ENCODE measurements at regions not wholly inside any gene's neighbourhood (a gene's known extent, or its start where the extent isn't known, plus 50 kb on each side); places are given as distances from the start of the nearest gene placed in this dataset.

DNA sequence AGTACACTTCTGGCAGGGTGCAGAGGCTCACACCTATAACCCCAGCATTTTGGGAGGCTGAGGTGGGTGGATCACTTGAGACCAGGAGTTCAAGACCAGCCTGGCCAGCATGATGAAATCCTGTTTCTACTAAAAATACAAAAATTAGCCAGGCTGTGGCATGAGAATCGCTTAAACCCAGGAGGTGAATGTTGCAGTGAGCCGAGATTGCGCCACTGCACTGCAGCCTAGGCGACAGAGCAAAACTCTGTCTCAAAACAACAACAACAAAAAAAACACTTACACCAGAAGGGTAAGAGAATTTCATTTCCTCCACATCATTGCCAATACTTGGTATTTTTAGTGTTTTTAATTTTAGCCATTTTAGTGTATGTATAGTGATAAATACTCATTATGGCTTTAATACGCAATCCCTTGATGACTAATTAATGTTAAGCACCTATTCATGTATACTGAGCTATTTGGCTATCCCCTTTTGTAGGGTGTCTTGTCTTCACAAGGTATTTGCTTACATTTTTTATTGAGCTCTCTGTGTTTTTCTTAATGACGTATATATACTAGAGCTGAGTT, 77.1 kb upstream of the TNR start:
- Mint-ChIP-seq H3K27ac (no peak overlapping the region), H3K9me3 (peaks cover 12% of the 10 kb centered on the region), H3K4me3 (no peak overlapping the region), H3K4me1 (no peaks in the 10 kb centered on the region), H3K27me3 (ENCODE audit: low read depth) (no peaks in the 10 kb centered on the region), H3K36me3 (no peaks in the 10 kb centered on the region)
- TF ChIP-seq, protein P1, sequence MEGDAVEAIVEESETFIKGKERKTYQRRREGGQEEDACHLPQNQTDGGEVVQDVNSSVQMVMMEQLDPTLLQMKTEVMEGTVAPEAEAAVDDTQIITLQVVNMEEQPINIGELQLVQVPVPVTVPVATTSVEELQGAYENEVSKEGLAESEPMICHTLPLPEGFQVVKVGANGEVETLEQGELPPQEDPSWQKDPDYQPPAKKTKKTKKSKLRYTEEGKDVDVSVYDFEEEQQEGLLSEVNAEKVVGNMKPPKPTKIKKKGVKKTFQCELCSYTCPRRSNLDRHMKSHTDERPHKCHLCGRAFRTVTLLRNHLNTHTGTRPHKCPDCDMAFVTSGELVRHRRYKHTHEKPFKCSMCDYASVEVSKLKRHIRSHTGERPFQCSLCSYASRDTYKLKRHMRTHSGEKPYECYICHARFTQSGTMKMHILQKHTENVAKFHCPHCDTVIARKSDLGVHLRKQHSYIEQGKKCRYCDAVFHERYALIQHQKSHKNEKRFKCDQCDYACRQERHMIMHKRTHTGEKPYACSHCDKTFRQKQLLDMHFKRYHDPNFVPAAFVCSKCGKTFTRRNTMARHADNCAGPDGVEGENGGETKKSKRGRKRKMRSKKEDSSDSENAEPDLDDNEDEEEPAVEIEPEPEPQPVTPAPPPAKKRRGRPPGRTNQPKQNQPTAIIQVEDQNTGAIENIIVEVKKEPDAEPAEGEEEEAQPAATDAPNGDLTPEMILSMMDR (IDR thresholded peaks at IDR 0.05; ENCODE audit: unreplicated experiment), result no peak
- no peak for DNase-seq (ENCODE audit: low spot score in 2 of 2, unreplicated experiment in 2 of 2)

DNA sequence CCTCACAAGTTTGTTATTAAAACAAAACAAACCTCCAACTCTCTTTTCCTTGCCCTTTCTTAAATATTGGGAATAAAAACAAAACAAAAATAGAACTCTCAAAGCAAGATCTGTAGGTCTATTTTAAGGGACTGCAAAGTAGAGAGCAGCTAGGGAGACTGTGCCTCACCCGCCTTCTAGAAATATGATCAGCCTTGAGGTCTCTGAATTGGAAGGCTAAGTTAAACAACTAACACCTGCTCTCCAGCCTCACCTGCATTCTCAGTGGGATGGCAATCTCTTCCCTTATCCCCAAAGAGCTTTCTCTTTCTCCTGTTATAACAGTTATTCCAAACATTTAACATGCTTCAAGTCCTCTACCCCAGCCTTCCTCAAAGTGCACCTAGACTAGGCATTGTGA, 75.5 kb upstream of the TNR start:
- Mint-ChIP-seq H3K36me3 (no peaks in the 10 kb centered on the region), H3K4me3 (no peak overlapping the region), H3K4me1 (no peaks in the 10 kb centered on the region), H3K9me3 (peaks cover 12% of the 10 kb centered on the region), H3K27ac (no peak overlapping the region), H3K27me3 (ENCODE audit: low read depth) (no peaks in the 10 kb centered on the region)
- no peak for DNase-seq (ENCODE audit: low spot score in 2 of 2, unreplicated experiment in 2 of 2)
- TF ChIP-seq, protein P1 (IDR thresholded peaks at IDR 0.05; ENCODE audit: unreplicated experiment), result no peak

DNA sequence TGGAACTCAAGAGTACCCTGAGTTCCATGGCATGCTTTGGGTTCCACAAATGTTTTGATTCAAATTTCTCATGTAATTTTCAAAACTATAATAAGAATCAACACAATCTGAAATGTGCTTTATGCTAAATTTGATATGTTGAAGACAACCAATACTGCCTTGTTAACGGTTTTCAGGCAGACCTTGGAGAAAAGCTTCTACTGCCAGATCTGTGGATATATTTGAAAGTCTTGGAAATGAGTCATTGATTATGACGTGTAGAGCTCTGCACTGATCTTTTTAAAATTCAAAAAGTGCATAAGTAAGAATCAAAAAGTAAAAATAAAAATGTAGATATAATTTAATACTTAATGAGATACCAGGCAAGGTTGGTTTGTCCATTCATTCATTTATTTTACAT, 74.0 kb upstream of the TNR start:
- Mint-ChIP-seq H3K27me3 (ENCODE audit: low read depth) (no peaks in the 10 kb centered on the region), H3K4me1 (no peaks in the 10 kb centered on the region), H3K4me3 (no peak overlapping the region), H3K36me3 (no peaks in the 10 kb centered on the region), H3K9me3 (peaks cover 18% of the 10 kb centered on the region), H3K27ac (no peak overlapping the region)
- TF ChIP-seq, protein P1 (IDR thresholded peaks at IDR 0.05; ENCODE audit: unreplicated experiment), result no peak
- no peak for DNase-seq (ENCODE audit: low spot score in 2 of 2, unreplicated experiment in 2 of 2)

DNA sequence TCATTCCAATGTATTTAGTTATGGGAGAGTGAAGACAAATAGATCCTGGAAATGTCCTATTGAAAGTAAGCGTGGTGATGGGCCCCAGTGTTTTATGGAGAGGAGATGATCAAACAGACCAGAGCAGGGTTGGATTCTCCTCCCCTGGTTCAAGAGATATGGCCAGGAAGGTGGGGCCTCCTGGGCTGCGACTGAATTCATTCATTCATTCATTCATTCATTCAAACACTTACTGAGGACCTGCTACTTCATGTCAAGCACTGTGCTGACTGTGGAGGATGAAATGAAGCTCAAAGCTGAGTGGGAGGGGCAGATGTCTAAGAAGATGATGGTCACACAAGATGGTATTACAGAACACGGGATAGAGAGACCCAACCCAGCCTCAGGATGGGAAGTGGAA, 71.5 kb upstream of the TNR start:
- TF ChIP-seq, protein P1 (IDR thresholded peaks at IDR 0.05; ENCODE audit: unreplicated experiment), result no peak
- no peak overlapping the region for H3K4me3 Mint-ChIP-seq
- H3K4me1 Mint-ChIP-seq, result no peaks in the 10 kb centered on the region
- H3K27me3 Mint-ChIP-seq (ENCODE audit: low read depth), result no peaks in the 10 kb centered on the region
- H3K36me3 Mint-ChIP-seq, result no peaks in the 10 kb centered on the region
- H3K9me3 Mint-ChIP-seq, result peaks cover 17% of the 10 kb centered on the region
- no peak overlapping the region for H3K27ac Mint-ChIP-seq
- DNase-seq (ENCODE audit: low spot score in 2 of 2, unreplicated experiment in 2 of 2), result no peak

DNA sequence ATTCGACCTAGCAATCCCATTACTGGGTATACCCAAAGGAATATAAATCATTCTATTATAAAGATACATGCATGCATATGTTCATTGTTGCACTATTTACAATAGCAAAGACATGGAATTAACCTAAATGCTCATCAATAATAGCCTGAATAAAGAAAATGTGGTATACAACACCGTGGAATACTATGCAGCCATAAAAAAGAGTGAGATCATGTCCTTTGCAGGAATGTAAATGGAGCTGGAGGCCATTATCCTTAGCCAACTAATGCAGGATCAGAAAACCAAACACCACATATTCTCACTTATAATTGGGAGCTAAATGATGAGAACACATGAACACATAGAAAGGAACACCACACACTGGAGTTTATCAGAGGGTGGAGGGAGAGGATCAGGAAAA, 69.5 kb upstream of the TNR start:
- no peaks in the 10 kb centered on the region for H3K4me1 Mint-ChIP-seq

More for the DNA sequence above, 69.5 kb upstream of the TNR start:
- Mint-ChIP-seq H3K27me3 (ENCODE audit: low read depth) (peaks cover 4% of the 10 kb centered on the region), H3K27ac (no peak overlapping the region), H3K4me3 (no peak overlapping the region), H3K9me3 (peaks cover 13% of the 10 kb centered on the region), H3K36me3 (no peaks in the 10 kb centered on the region)
- TF ChIP-seq, protein P1 (IDR thresholded peaks at IDR 0.05; ENCODE audit: unreplicated experiment), result no peak
- DNase-seq (ENCODE audit: low spot score in 2 of 2, unreplicated experiment in 2 of 2), result no peak

All from mesothelial cell of epicardium (in vitro differentiated cells).